HG03521 (cell line): ENCODE measurements at regions not wholly inside any gene's neighbourhood (a gene's known extent, or its start where the extent isn't known, plus 50 kb on each side); places are given as distances from the start of the nearest gene placed in this dataset.
A peak's percentile ranks its signal among the peaks of the same experiment; 100 is the strongest.
"Not testable (repeated sequence)": the region's sequence is repeated elsewhere in the genome, so short reads cannot be mapped to it uniquely, and the experiment has no call there.

Source experiments
- ATAC-seq: cut with Tn5 transposase; IDR thresholded peaks from one replicate; pipeline ENCODE4 v1.9.1; 2021; ENCODE audit warnings: mild to moderate bottlenecking, moderate library complexity; ENCODE audit not compliant: unreplicated experiment

DNA sequence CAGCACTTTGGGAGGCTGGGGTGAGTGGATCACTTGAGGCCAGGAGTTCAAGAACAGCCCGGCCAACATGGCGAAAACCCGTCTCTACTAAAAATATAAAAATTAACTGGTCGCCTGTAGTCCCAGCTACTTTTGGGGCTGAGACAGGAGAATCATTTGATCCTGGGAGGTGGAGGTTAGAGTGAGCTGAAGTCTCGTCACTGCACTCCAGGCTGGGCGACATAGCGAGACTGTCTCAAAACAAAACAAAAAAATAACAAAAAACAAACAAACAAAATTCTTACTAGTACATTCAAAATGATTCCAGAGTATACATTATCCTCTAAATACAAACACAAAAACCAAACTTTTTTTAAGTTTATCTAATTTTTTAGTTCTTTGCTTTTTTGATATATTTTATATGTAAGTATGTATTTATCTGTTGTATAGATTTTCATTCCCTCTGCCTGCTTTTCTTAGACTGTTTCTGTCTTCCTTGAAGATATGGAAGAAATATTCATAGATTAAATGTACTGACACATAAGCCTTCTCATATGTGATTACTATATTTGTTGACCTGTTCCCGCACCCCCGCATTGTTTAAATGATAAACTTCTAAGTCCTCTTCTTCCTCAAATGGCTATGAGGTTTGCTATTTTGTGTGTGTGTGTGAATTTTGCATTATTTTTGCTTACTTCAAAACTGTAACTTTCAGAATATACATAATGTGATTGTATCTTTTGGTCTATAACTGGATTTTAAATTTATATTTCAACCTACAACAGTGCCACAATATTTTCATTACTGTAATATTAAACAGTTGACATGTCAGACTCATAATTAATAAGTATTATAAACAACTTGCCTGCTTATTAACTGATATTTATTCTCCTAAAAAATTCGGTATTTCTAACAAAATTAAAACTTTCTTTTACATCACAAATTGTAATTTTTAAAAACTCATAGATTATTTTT lies 1674.1 kb upstream of the B3GALT2 start:
- no peak for ATAC-seq

GRCh38 chr1:194859481-194860154 lies 1673.2 kb upstream of the B3GALT2 start:
- ATAC-seq: not testable (repeated sequence)

DNA sequence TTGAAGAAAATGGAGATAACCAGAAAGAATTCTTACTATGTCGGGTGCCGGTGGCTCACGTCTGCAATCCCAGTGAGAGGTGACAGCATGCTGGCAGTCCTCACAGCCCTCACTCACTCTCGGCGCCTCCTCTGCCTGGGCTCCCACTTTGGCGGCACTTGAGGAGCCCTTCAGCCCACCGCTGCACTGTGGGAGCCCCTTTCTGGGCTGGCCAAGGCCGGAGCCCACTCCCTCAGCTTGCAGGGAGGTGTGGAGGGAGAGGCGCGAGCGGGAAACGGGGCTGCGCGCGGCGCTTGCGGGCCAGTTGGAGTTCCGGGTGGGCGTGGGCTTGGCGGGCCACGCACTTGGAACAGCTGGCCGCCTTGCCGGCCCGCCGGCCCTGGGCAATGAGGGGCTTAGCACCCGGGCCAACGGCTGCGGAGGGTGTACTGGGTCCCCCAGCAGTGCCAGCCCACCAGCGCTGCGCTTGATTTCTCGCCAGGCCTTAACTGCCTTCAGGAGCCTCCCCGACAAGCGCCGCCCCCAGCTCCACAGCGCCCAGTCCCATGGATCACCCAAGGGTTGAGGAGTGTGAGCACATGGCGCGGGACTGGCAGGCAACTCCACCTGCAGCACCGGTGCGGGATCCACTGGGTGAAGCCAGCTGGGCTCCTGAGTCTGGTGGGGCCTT lies 1672.5 kb upstream of the B3GALT2 start:
- ATAC-seq: not testable (repeated sequence)

DNA sequence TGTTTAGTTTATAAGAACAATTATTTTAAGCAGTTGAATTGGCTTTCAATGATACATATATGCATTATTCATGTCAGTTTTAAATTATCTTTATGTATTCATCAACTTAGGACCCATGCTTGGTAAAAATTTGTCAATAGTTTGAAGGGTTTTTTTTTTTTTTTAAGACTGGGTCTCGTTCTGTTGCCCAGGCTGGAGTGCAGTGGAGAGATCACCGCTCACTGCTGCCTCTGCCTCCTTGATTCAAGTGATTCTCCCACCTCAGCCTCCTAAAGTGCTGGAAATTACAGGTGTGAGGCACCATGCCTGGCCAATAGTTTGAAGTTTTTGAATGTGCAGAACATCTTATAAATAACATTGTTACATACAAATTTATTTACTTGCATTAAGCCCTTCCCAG lies 1671.0 kb upstream of the B3GALT2 start:
- no peak for ATAC-seq

DNA sequence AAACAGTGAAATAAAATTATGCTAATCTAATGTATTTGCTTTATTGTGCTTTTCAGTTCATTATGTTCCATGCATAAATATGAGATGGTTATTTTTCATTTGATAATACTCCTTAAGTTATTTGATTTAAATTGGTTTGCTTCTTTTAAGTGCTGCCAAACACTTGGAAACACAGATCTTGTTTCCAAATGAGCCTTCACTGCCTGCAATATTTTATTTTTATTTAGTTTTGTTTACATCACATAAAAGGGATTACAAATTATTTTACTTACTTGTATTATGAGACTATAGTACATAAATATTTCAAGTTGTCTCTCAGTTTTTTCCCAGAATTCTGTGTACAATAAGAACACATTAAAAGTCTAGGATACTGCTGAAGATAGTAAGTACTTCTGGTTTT lies 1662.4 kb upstream of the B3GALT2 start:
- ATAC-seq: no peak

GRCh38 chr1:194846488-194846887 lies 1660.1 kb upstream of the B3GALT2 start:
- peak; percentile 64 for ATAC-seq

DNA sequence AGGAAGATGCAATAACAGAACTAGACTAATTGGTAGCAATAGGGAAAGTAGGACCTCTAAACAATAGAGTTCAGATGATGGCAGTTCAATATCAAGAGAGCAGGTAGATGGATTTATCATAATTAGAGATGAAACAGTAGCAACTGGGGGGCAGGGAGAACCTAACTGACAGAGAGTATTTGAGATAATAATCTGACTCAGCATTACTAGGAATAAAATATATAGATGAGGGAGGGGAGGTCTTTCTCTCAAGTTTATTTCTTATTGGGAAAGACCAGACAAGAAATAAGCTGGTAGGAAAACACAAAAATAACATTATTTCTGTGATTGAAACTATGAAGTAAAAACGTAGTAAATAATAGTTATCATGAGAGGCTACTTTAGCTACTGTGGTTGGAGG lies 1656.7 kb upstream of the B3GALT2 start:
- ATAC-seq: no peak

DNA sequence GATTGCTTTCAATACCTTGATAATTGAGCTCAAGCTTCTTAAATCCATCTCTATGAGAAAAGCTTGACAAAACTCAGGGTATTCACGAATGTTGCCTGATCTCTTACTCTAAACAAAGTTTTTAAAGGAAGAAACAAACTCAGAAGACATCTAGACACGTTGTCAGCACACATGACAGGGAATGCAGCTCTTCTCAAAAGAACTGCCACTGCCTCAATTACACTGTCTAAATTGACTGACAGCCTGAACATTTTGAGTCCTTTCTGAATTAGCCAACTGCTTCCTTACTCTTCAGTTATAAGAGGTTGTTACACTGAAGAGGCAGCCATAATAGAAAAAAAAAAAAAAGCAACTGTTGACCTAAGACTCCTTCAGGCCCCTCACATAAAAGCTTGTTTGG lies 1646.7 kb upstream of the B3GALT2 start:
- ATAC-seq: no peak

DNA sequence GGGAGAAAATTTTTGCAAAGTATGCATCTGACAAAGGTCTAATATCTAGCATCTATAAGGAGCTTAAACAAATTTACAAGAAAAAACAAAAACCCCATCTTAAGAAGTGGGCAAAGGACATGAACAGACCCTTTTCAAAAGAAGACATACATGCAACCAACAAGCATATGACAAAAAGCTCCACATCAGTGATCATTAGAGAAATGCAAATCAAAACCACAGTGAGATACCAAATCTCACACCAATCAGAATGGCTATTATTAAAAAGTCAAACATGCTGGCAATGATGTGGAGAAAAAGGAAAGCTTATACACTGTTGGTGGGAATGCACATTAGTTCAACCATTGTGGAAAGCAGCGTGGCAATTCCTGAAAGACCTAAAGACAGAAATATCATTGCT lies 1645.2 kb upstream of the B3GALT2 start:
- not testable (repeated sequence) for ATAC-seq

- ATAC-seq: peak; percentile 89
Observed at GRCh38 chr1:194830387-194830786, 1644.0 kb upstream of the B3GALT2 start.

GRCh38 chr1:194829492-194829891 lies 1643.1 kb upstream of the B3GALT2 start:
- no peak for ATAC-seq

GRCh38 chr1:194825382-194825781 lies 1639.0 kb upstream of the B3GALT2 start:
- no peak for ATAC-seq

DNA sequence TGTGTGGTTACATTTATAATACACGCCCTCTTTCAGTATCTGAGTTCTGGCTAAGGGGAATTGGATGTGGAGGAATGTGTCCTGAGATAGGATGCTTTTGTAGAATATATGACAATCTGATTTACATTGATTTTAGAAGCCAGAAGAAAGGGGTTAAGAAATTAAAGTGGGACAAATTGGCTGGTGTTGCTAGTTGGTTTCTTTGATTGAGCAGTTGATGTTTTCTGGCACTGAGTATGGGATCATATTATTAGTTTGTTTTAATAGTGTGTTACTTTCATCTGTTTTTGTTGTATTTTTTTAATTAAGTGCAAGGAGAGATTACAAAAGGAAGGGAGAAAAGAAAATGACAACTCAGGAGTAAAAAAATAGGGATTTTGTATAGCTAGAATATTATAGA lies 1634.7 kb upstream of the B3GALT2 start:
- no peak for ATAC-seq

DNA sequence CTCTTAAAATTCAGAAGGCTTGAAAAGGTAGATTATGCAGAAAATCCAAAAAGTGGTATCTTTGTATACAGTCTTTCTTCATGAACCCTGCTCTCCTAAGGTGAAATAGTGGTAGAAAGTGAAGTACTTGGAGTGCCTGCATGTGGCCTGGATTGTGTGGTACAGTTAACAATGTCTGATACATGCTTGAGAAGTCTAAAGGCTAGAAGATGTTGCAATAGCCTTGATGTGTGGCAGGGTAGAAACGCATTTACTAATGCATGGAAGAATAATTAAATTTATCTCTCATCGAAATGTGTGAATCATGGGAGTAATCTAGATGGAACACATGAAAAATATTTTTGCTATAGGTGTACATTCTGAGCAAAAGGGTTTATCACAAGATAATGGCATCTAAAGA lies 1632.3 kb upstream of the B3GALT2 start:
- ATAC-seq: no peak

DNA sequence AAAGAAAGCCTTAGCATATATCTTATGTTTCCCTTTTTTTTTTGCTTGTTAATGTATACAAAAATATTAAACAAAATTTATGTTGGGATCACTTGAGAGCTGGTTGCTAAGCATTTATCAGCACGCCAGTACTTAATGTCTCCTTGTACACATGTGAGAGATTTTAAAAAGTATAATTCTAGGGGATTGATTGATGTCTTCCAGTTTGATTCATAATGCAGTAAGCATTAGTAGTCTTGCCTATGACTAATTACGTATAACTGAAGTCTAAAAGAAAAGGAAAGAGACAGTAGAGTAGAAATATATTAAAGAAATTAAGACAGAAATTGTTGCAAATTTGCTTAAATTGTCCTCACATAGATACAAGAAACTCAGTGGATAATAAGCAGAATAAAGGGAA lies 1630.4 kb upstream of the B3GALT2 start:
- ATAC-seq: no peak

DNA sequence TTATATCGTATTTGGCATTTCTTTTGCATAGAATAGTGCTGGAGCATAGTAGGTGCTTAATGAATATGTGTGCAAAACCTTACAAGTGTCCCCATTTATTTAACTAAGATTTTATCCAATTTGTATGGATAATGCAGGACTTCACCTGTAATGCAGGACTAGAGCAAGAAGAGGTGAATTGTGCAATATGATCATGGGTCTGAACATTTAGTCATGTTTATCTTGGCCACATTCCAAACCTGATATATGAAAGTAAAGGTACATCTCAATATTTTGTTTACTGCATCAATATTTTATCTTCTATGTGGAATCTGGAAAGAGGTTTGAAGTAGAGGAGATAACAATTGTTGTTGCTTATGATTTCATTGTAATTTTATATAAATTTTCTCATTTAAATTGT lies 1626.7 kb upstream of the B3GALT2 start:
- no peak for ATAC-seq

GRCh38 chr1:194809665-194810064 lies 1623.3 kb upstream of the B3GALT2 start:
- no peak for ATAC-seq

- ATAC-seq: no peak
Observed at GRCh38 chr1:194809215-194809614, 1622.8 kb upstream of the B3GALT2 start.

DNA sequence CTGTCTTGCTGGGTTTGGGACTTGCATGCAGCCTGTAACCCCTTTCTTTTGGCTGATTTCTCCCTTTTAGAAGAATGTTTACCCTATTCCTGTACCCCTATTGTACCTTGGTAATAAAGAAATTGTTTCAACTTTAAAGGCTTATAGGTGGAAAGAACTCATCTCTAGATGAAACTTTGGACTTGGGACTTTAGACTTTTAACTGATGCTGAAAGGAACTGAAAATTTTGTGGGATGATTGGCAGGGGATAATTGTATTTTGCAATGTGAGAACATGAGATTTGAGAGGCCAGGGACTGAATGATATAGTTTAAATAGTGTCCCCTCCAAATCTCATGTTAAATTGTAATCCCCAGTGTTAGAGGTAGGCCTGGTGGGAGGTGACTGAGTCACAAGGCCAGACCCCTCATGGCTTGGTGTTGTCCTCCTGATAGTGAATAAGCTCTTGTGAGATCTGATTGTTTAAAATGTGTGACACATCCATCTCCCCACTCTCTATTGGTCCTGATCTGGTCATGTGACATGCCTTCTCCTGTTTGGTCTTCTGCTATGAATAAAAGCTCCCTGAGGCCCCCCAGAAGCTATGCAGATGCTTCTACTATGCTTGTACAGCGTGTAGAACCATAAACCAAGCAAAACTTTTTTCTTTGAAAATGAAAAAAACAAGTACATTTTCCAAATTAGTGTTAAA lies 1621.3 kb upstream of the B3GALT2 start:
- ATAC-seq: no peak

GRCh38 chr1:194802572-194802971 lies 1616.2 kb upstream of the B3GALT2 start:
- ATAC-seq: no peak
